ENCODE measurements at regions not wholly inside any gene's neighbourhood (a gene's known extent, or its start where the extent isn't known, plus 50 kb on each side); places are given as distances from the start of the nearest gene placed in this dataset.

DNA sequence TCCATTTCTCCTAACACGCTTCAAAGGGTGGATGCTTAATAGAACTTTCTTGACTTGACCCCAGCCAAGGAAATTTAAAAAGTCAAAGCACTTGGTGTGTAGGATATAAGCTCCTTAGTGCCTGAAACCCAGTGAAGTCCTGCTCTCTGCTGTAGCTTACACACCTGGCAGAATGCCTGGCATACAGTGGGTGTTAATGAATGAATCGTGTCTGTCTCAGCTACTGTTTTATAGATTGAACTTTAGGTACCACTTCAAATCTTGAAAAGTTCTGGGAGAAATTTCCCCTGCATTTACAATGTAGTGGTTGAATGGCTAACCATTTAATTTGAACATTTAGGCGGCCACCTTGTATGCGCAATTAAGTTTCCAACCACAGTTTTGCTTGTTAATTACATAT is 70.5 kb upstream of the ZNF217 start:
- TF ChIP-seq, protein P1, sequence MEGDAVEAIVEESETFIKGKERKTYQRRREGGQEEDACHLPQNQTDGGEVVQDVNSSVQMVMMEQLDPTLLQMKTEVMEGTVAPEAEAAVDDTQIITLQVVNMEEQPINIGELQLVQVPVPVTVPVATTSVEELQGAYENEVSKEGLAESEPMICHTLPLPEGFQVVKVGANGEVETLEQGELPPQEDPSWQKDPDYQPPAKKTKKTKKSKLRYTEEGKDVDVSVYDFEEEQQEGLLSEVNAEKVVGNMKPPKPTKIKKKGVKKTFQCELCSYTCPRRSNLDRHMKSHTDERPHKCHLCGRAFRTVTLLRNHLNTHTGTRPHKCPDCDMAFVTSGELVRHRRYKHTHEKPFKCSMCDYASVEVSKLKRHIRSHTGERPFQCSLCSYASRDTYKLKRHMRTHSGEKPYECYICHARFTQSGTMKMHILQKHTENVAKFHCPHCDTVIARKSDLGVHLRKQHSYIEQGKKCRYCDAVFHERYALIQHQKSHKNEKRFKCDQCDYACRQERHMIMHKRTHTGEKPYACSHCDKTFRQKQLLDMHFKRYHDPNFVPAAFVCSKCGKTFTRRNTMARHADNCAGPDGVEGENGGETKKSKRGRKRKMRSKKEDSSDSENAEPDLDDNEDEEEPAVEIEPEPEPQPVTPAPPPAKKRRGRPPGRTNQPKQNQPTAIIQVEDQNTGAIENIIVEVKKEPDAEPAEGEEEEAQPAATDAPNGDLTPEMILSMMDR (IDR thresholded peaks at IDR 0.05 in 8 of 11, conservative IDR thresholded peaks at IDR 0.05 in 3 of 11), result no peak
- TF ChIP-seq POLR2AphosphoS5 (IDR thresholded peaks at IDR 0.05) (no peak), POLR2A (IDR thresholded peaks at IDR 0.05) (no peak)

All from spleen (tissue), 7 donors.